Fibroblast of pulmonary artery (primary cell): ENCODE measurements at regions not wholly inside any gene's neighbourhood (a gene's known extent, or its start where the extent isn't known, plus 50 kb on each side); places are given as distances from the start of the nearest gene placed in this dataset.

ENCODE experiments used
- DNase-seq: peaks from one replicate; pipeline ENCODE4 v3.0.0-alpha.2; 2010; ENCODE audit warnings: low read depth
- H3K4me3 ChIP-seq: replicated peaks from 2 replicates; pipeline ENCODE4 v1.5.1; 2011; ENCODE audit warnings: low read depth, mild to moderate bottlenecking, control low read depth, low read length, moderate library complexity
- TF ChIP-seq, protein P1 (sequence below): IDR thresholded peaks from 2 replicates; pipeline ENCODE4 v1.5.1; 2011; ENCODE audit warnings: mild to moderate bottlenecking, control low read depth, low read length, inconsistent platforms; ENCODE audit errors: missing control alignments

DNA sequence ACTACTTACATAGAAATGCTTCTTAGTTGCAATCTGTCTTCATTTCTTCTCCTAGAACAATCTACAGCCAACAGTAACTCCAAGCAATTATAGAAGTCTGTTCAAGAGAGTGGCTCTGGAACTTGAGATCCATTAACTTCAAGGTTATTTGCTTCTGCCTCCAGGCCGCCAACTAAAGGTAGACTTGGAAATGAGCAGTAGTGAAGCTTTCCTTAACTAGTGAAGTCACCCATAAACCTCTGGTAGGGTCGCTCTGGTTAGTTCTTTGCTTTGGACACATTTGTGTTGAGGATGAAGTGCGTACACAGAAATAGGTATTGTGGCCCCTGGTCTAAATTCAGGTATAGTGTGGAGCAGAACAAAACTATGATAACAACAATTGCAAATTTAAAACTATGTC is 809.9 kb upstream of the RGS18 start:
- no peak overlapping the region for H3K4me3 ChIP-seq
- no peak for DNase-seq

DNA sequence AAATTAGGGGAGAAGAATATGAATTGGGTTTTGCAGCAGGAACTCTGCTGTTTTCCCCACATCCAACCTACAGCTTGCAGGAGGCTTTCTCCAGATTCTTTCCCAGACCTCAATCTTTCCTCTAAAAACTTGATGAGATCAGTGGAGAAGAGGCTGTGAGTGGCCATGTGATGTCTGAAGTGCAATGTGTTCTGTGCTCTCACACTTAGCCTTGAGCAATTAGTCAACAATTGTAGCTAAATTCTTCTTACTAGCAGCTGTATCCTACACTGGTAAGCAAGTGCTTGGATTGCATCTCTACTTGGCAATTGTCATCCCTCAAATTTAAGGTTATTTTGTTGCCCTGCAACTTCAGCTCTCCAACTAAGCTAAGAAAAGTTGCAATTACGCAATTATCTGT is 807.3 kb upstream of the RGS18 start:
- H3K4me3 ChIP-seq, result no peak overlapping the region
- TF ChIP-seq, protein P1, sequence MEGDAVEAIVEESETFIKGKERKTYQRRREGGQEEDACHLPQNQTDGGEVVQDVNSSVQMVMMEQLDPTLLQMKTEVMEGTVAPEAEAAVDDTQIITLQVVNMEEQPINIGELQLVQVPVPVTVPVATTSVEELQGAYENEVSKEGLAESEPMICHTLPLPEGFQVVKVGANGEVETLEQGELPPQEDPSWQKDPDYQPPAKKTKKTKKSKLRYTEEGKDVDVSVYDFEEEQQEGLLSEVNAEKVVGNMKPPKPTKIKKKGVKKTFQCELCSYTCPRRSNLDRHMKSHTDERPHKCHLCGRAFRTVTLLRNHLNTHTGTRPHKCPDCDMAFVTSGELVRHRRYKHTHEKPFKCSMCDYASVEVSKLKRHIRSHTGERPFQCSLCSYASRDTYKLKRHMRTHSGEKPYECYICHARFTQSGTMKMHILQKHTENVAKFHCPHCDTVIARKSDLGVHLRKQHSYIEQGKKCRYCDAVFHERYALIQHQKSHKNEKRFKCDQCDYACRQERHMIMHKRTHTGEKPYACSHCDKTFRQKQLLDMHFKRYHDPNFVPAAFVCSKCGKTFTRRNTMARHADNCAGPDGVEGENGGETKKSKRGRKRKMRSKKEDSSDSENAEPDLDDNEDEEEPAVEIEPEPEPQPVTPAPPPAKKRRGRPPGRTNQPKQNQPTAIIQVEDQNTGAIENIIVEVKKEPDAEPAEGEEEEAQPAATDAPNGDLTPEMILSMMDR, result no peak
- DNase-seq, result no peak

More for the DNA sequence above, 809.9 kb upstream of the RGS18 start:
- TF ChIP-seq, protein P1, result no peak

DNA sequence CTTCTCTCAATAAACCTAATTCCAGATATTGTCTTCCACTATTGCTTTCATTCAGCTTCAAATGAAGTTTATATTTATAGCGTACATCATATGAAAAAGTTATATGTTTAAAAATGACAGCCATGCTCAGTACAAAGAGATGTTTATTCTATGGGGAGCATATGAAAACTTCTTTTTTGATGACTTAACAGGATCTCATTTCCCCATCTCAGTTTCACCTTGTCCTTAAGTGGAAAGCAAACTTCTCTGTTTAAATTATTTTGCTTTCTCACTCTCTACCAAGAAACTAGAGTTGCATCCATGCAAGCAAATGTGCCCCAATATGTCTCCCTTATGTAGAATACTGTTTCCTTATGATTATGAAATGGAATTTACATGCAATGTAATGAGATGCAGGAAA is 799.5 kb upstream of the RGS18 start:
- TF ChIP-seq, protein P1, result no peak
- no peak overlapping the region for H3K4me3 ChIP-seq
- no peak for DNase-seq

DNA sequence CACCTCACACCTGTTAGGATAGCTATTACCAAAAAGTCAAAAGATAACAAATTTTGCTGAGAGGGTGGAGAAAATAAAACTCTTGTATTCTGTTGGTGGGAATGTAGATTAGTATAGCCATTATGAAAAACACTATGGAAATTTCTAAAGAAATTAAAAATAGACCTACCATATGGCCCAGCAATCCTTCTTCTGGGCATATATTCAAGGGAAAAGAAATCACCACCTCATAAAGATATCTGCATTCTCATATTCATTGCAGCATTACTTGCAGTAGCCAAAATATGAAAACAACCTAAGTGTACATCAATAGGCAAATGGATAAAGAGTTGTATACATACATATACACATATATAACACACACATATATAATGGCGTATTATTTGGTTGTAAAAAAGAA is 791.6 kb upstream of the RGS18 start:
- no peak for DNase-seq
- TF ChIP-seq, protein P1, result no peak
- H3K4me3 ChIP-seq, result no peak overlapping the region

DNA sequence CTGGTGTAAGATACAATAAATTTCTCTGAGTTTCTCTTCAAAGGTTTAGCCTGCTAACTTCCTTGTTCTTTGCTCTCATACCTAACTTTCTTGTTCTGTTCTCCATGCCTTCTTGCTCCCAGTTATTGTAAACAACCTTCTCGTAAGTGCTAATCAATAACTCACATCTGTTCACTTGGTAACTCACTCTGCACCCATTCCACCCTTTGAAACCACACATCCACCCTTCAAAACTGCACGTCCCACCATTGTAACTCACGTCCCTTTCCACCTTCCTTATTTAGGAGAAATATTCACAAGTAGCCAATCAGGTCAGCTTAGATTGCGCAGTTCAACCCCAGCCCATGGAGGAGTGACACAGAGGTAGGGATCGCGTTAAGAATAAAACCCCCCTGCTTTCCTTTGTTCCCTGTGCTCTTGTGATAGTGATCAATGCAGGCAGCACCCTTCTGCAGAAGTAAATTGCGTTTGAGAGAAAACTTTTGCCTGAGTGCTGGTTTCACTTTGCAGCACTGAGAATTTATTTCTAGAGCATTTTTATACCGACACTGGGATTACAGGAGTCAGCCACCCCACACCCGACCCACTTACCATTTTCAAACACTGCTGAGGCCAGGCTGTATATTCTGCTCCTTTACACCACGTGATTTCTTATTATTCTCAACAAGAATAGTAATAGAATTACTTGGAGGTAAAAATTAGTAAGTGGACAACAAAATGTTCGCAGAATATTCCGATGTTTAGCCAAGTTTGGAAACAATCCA is 789.2 kb upstream of the RGS18 start:
- TF ChIP-seq, protein P1, result no peak
- H3K4me3 ChIP-seq, result no peak overlapping the region
- DNase-seq, result no peak

DNA sequence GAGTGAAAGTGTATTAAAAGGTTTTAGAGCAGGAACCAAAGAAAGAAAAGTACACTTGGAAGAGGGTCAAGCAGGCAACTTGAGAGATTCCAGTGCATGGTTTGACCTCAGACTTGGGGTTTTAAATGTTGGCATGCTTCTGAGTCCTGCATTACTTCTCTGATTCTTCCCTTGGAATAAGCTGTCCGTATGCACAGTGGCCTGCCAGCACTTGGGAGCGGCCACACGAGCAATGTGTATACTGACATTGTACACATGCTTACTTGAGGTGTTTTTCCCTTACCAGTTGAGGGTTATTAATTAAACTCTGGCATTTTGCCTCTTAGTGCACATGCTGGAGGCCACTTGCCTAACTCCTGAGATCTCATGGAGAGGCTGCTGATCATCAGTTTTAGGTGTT is 786.6 kb upstream of the RGS18 start:
- DNase-seq, result no peak
- no peak overlapping the region for H3K4me3 ChIP-seq
- TF ChIP-seq, protein P1, result no peak

DNA sequence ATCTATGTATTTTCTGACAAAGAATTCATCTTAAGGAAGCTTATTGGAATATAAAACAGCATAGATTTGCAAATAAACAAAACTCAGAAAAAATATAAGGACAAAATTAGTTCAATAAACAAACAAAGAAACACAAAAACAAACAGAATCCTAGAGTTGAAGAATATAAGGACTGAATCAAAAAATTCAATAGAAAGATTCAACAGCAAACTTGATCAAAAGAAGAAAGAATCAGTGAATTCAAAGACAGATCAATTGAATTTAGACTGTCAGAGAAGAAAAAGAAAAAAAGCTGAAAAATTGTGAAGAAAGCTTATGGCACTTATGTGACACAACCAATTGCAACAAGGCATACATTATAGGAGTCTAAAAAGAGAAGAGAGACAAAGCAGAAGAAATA is 770.0 kb upstream of the RGS18 start:
- TF ChIP-seq, protein P1, result no peak

More for the DNA sequence above, 770.0 kb upstream of the RGS18 start:
- H3K4me3 ChIP-seq, result no peak overlapping the region
- no peak for DNase-seq
